Neural cell (in vitro differentiated cells): ENCODE measurements at regions not wholly inside any gene's neighbourhood (a gene's known extent, or its start where the extent isn't known, plus 50 kb on each side); places are given as distances from the start of the nearest gene placed in this dataset.

Experiments
- H2AFZ ChIP-seq: fragments of 200-600, 300-800 bp; sonication (generic), shearing (Covaris generic); 2 replicates; pipeline ENCODE4 v1.6.0; 2014; ENCODE audit warnings: low read depth, mild to moderate bottlenecking, antibody characterized with exemption, low read length, moderate library complexity
- H3F3A ChIP-seq: fragments of 200-600 bp; shearing (Covaris generic); 2 replicates; pipeline ENCODE4 v1.6.1; 2016; ENCODE audit warnings: mild to moderate bottlenecking, moderate library complexity, mixed read lengths, antibody characterized with exemption, low read length; ENCODE audit not compliant: insufficient read depth, poor library complexity, severe bottlenecking
- H3K27ac ChIP-seq: fragments of 200-600, 300-800 bp; sonication (generic), shearing (Covaris generic); 2 replicates; pipeline ENCODE4 v1.5.1; 2014; ENCODE audit warnings: mild to moderate bottlenecking, low read length, moderate library complexity
- H3K27me3 ChIP-seq: fragments of 300-800, 200-600 bp; sonication (generic), shearing (Covaris generic); 2 replicates; pipeline ENCODE4 v1.6.0; 2014; ENCODE audit warnings: mild to moderate bottlenecking, low read depth, low read length, moderate library complexity; ENCODE audit not compliant: insufficient read depth
- H3K36me3 ChIP-seq: fragments of 300-800, 200-600 bp; sonication (generic), shearing (Covaris generic); 2 replicates; pipeline ENCODE4 v1.5.1; 2014; ENCODE audit warnings: mild to moderate bottlenecking, antibody characterized with exemption, low read length, moderate library complexity; ENCODE audit not compliant: insufficient read depth
- H3K4me2 ChIP-seq: fragments of 300-800, 200-600 bp; sonication (generic), shearing (Covaris generic); 2 replicates; pipeline ENCODE4 v1.6.0; 2014; ENCODE audit warnings: mild to moderate bottlenecking, low read length
- H3K4me3 ChIP-seq: fragments of 300-800, 200-600 bp; sonication (generic), shearing (Covaris generic); 2 replicates; pipeline ENCODE4 v1.5.1; 2014; ENCODE audit warnings: mild to moderate bottlenecking, low read length, moderate library complexity
- H3K79me2 ChIP-seq: fragments of 200-600 bp; shearing (Covaris generic); replicated peaks from 2 replicates; pipeline ENCODE4 v1.6.0; 2014; ENCODE audit warnings: mild to moderate bottlenecking, low read length, moderate library complexity; ENCODE audit not compliant: insufficient read depth
- H3K9ac ChIP-seq: fragments of 300-800, 200-600 bp; sonication (generic), shearing (Covaris generic); 2 replicates; pipeline ENCODE4 v1.6.1; 2016; ENCODE audit warnings: mild to moderate bottlenecking, low read length, mixed read lengths
- H3K9me2 ChIP-seq: fragments of 200-600 bp; shearing (Covaris generic); 2 replicates; pipeline ENCODE4 v1.6.1; 2016; ENCODE audit warnings: mild to moderate bottlenecking, low read length, mixed read lengths; ENCODE audit not compliant: insufficient read depth
- H3K9me3 ChIP-seq: fragments of 200-600, 300-800 bp; sonication (generic), shearing (Covaris generic); 2 replicates; pipeline ENCODE4 v1.6.1; 2016; ENCODE audit warnings: mild to moderate bottlenecking, mixed run types, low read length, moderate library complexity, mixed read lengths
- H4K20me1 ChIP-seq: fragments of 200-600 bp; shearing (Covaris generic); 2 replicates; pipeline ENCODE4 v1.6.1; 2016; ENCODE audit warnings: mild to moderate bottlenecking, mixed run types; ENCODE audit not compliant: insufficient read depth
- CTCF ChIP-seq: fragments of 450-650 bp; IDR thresholded peaks from 2 replicates; pipeline ENCODE4 v1.5.1; 2014; ENCODE audit warnings: antibody characterized with exemption, mild to moderate bottlenecking, moderate library complexity; ENCODE audit not compliant: poor library complexity, severe bottlenecking
- EP300 ChIP-seq: fragments of 450-650 bp; conservative IDR thresholded peaks from 2 replicates; pipeline ENCODE4 v1.6.1; 2014; ENCODE audit warnings: antibody characterized with exemption, mild to moderate bottlenecking, moderate library complexity; ENCODE audit not compliant: poor library complexity, severe bottlenecking
- EZH2 ChIP-seq: fragments of 200-600, 300-800 bp; shearing (Covaris generic), sonication (generic); IDR thresholded peaks from 2 replicates; pipeline ENCODE4 v1.6.1; 2014; ENCODE audit warnings: antibody characterized with exemption, low read length, borderline replicate concordance, mild to moderate bottlenecking; ENCODE audit not compliant: insufficient read depth, poor library complexity, severe bottlenecking
- MXI1 ChIP-seq: fragments of 450-650 bp; conservative IDR thresholded peaks from 2 replicates; pipeline ENCODE4 v1.6.1; 2014; ENCODE audit warnings: antibody characterized with exemption, mild to moderate bottlenecking; ENCODE audit not compliant: poor library complexity, severe bottlenecking
- POLR2AphosphoS5 ChIP-seq: IDR thresholded peaks from 2 replicates; pipeline ENCODE4 v1.6.1; 2012
- RAD21 ChIP-seq: fragments of 450-650 bp; conservative IDR thresholded peaks from 2 replicates; pipeline ENCODE4 v1.6.1; 2014; ENCODE audit warnings: antibody characterized with exemption, mild to moderate bottlenecking, moderate library complexity
- REST ChIP-seq: IDR thresholded peaks from 2 replicates; pipeline ENCODE4 v1.6.1; 2012; ENCODE audit warnings: borderline replicate concordance
- SMC3 ChIP-seq: fragments of 450-650 bp; conservative IDR thresholded peaks from 2 replicates; pipeline ENCODE4 v1.6.1; 2014; ENCODE audit warnings: antibody characterized with exemption, mild to moderate bottlenecking, moderate library complexity; ENCODE audit not compliant: poor library complexity
- TAF1 ChIP-seq: IDR thresholded peaks from 2 replicates; pipeline ENCODE4 v1.6.1; 2012; ENCODE audit warnings: low read depth

- Histone ChIP-seq H3K4me3 (no peak overlapping the region), H3K79me2 (no peaks in the 10 kb centered on the region), H3K27ac (no peak overlapping the region), H2AFZ (no peak overlapping the region), H3F3A (no peaks in the 10 kb centered on the region), H3K4me2 (no peak overlapping the region), H3K9me3 (peaks cover 3% of the 10 kb centered on the region), H3K9me2 (no peaks in the 10 kb centered on the region), H3K27me3 (no peaks in the 10 kb centered on the region), H3K9ac (no peak overlapping the region), H4K20me1 (no peaks in the 10 kb centered on the region), H3K36me3 (no peaks in the 10 kb centered on the region)
- TF ChIP-seq POLR2AphosphoS5, result no peak
- TF ChIP-seq EP300, result no peak
- TF ChIP-seq SMC3, result no peak
- no peak for TF ChIP-seq RAD21
- TF ChIP-seq EZH2, result no peak
- TF ChIP-seq TAF1, result no peak
- no peak for TF ChIP-seq REST
- TF ChIP-seq MXI1, result no peak
- no peak for TF ChIP-seq CTCF
Observed at GRCh38 chr16:86661706-86662105, 83.4 kb downstream of the FOXL1 start.

- H3K4me2 ChIP-seq, result no peak overlapping the region
- no peak overlapping the region for H3K27ac ChIP-seq
- no peaks in the 10 kb centered on the region for H3K36me3 ChIP-seq
- no peak overlapping the region for H3K4me3 ChIP-seq
- H3K79me2 ChIP-seq, result no peaks in the 10 kb centered on the region
- H3K9ac ChIP-seq, result no peak overlapping the region
- H2AFZ ChIP-seq, result no peak overlapping the region
- no peaks in the 10 kb centered on the region for H3F3A ChIP-seq
- TF ChIP-seq POLR2AphosphoS5 (no peak), TAF1 (no peak), EP300 (no peak), SMC3 (no peak), MXI1 (no peak), CTCF (no peak), RAD21 (no peak), EZH2 (no peak), REST (no peak)
- H3K9me3 ChIP-seq, result peaks cover 3% of the 10 kb centered on the region
- no peaks in the 10 kb centered on the region for H4K20me1 ChIP-seq
- H3K9me2 ChIP-seq, result no peaks in the 10 kb centered on the region
- no peaks in the 10 kb centered on the region for H3K27me3 ChIP-seq
Observed at GRCh38 chr16:86662195-86662594, 83.8 kb downstream of the FOXL1 start.
